ENCODE measurements at regions not wholly inside any gene's neighbourhood (a gene's known extent, or its start where the extent isn't known, plus 50 kb on each side); places are given as distances from the start of the nearest gene placed in this dataset.

- no peak for DNase-seq
- intact Hi-C loops (cut with DNase I; ENCODE audit: low total_unique reads), result no loop called here
- Histone ChIP-seq H3K4me1 (no peaks in the 10 kb centered on the region), H3K9me3 (peaks cover 0 to 9% (median 0%) of the 10 kb centered on the region in 8 donors), H3K27me3 (replicated peaks in 1 of 7) (no peaks in the 10 kb centered on the region), H3K4me3 (no peak overlapping the region), H3K27ac (no peak overlapping the region), H3K36me3 (no peaks in the 10 kb centered on the region)
- no peak for TF ChIP-seq CTCF (IDR thresholded peaks at IDR 0.05 in 8 of 11, conservative IDR thresholded peaks at IDR 0.05 in 3 of 11)
- no peak for TF ChIP-seq POLR2AphosphoS5 (IDR thresholded peaks at IDR 0.05)
- no peak for TF ChIP-seq POLR2A (IDR thresholded peaks at IDR 0.05)
- 77 to 91% (median 85%) methylated on average over 3 of the region's 3 CpGs for WGBS, 5 donors
These were observed 1125.2 kb upstream of the CNTN5 start for GRCh38 chr11:97895572-97895971.

- intact Hi-C loops (cut with DNase I; ENCODE audit: low total_unique reads), result no loop called here
- Histone ChIP-seq H3K27ac (no peak overlapping the region), H3K9me3 (no peaks in the 10 kb centered on the region), H3K4me1 (no peaks in the 10 kb centered on the region), H3K27me3 (replicated peaks in 1 of 7) (no peaks in the 10 kb centered on the region), H3K36me3 (no peaks in the 10 kb centered on the region), H3K4me3 (no peak overlapping the region)
- DNase-seq, result no peak
- WGBS, 5 donors, result 82 to 92% (median 87%) methylated on average over 1 of the region's 1 CpG
- TF ChIP-seq CTCF (IDR thresholded peaks at IDR 0.05 in 8 of 11, conservative IDR thresholded peaks at IDR 0.05 in 3 of 11) (no peak), POLR2A (IDR thresholded peaks at IDR 0.05) (no peak), POLR2AphosphoS5 (IDR thresholded peaks at IDR 0.05) (no peak)
These were observed 1117.9 kb upstream of the CNTN5 start for GRCh38 chr11:97902828-97903227.

- Histone ChIP-seq H3K36me3 (no peaks in the 10 kb centered on the region), H3K27me3 (replicated peaks in 1 of 7) (no peaks in the 10 kb centered on the region), H3K27ac (no peak overlapping the region), H3K4me3 (no peak overlapping the region), H3K4me1 (no peaks in the 10 kb centered on the region), H3K9me3 (peaks cover 0 to 4% (median 0%) of the 10 kb centered on the region in 8 donors)
- TF ChIP-seq CTCF (IDR thresholded peaks at IDR 0.05 in 8 of 11, conservative IDR thresholded peaks at IDR 0.05 in 3 of 11), result no peak
- TF ChIP-seq POLR2A (IDR thresholded peaks at IDR 0.05), result no peak
- no peak for TF ChIP-seq POLR2AphosphoS5 (IDR thresholded peaks at IDR 0.05)
- DNase-seq, result no peak
- intact Hi-C loops (cut with DNase I; ENCODE audit: low total_unique reads), result no loop called here
These were observed 1115.6 kb upstream of the CNTN5 start for GRCh38 chr11:97905101-97905500.

- Histone ChIP-seq H3K36me3 (no peaks in the 10 kb centered on the region), H3K27me3 (replicated peaks in 1 of 7) (no peaks in the 10 kb centered on the region), H3K27ac (no peak overlapping the region), H3K4me3 (no peak overlapping the region), H3K9me3 (peaks cover 0 to 4% (median 0%) of the 10 kb centered on the region in 8 donors), H3K4me1 (no peaks in the 10 kb centered on the region)
- intact Hi-C loops (cut with DNase I; ENCODE audit: low total_unique reads), result no loop called here
- WGBS, 5 donors, result 76 to 97% (median 89%) methylated on average over 1 of the region's 1 CpG
- TF ChIP-seq CTCF (IDR thresholded peaks at IDR 0.05 in 8 of 11, conservative IDR thresholded peaks at IDR 0.05 in 3 of 11) (no peak), POLR2AphosphoS5 (IDR thresholded peaks at IDR 0.05) (no peak), POLR2A (IDR thresholded peaks at IDR 0.05) (no peak)
- no peak for DNase-seq
These were observed 1115.1 kb upstream of the CNTN5 start for GRCh38 chr11:97905671-97906070.
